K562 (cell line): ENCODE measurements at regions not wholly inside any gene's neighbourhood (a gene's known extent, or its start where the extent isn't known, plus 50 kb on each side); places are given as distances from the start of the nearest gene placed in this dataset.

Experiments used
- ATAC-seq: fragments of 200-7000 bp; cut with Tn5 transposase; 3 replicates; pipeline ENCODE4 v1.9.1; 2020; ENCODE audit warnings: moderate library complexity
- BruUV-seq: library from RNA; stranded (reverse); fragments of 400-500 nt; replicated peaks from 2 replicates; lab custom pipeline; 2021; lab: Mats Ljungman, UMichigan
- CTCF ChIA-PET: fragments of 300-600 bp; formaldehyde crosslinking; extraction: SDS; loops from one replicate; lab custom pipeline; 2021; ENCODE audit warnings: low intra/inter-chr PET ratio; lab: Yijun Ruan, JAX
- POLR2A ChIA-PET: fragments of 300-600, 350-650 bp; sonication (Branson Sonifier 250); formaldehyde crosslinking; extraction: SDS; loops from one replicate; lab custom pipeline; 2021; ENCODE audit warnings: antibody characterized with exemption, inconsistent platforms; lab: Yijun Ruan, JAX
- DNase-seq, 4 experiments: peaks; one replicate each; pipeline versions ENCODE4 v3.0.0 to v3.0.0-alpha.2; 2011 to 2018; ENCODE audit warnings: low spot score in 3 of 4, mixed read lengths in 3 of 4; ENCODE audit errors: extremely low read depth in 1 of 4
- FAIRE-seq: peaks from 2 replicates; lab custom pipeline; 2011; peaks lifted over from hg19 to GRCh38; lab: Jason Lieb, UNC
- H2AFZ ChIP-seq: 2 replicates; pipeline ENCODE4 v1.6.0; 2011; ENCODE audit warnings: low read depth, low read length, control low read depth, inconsistent platforms
- H3K27ac ChIP-seq: fragments of 200-600 bp; 3 replicates; pipeline ENCODE4 v1.8.0; 2011; ENCODE audit warnings: low read depth, mild to moderate bottlenecking, control low read depth, inconsistent platforms, low read length, moderate library complexity, mixed read lengths; ENCODE audit errors: extremely low read depth
- H3K27me3 ChIP-seq, 2 experiments: fragments of 300-600 bp in 1 of 2; 2 replicates in 1 of 2; 3 replicates in 1 of 2; pipeline versions ENCODE4 v1.6.0 to v1.8.0; 2011; ENCODE audit warnings: inconsistent platforms in 2 of 2, low read length in 2 of 2, mild to moderate bottlenecking in 1 of 2, mixed read lengths in 1 of 2, moderate library complexity in 1 of 2; ENCODE audit not compliant: control insufficient read depth in 2 of 2, insufficient read depth in 2 of 2
- H3K36me3 ChIP-seq: fragments of 300-600 bp; 3 replicates; pipeline ENCODE4 v1.8.0; 2011; ENCODE audit warnings: mild to moderate bottlenecking, low read length, inconsistent platforms; ENCODE audit not compliant: control insufficient read depth, insufficient read depth
- H3K4me1 ChIP-seq, 2 experiments: fragments of 200-600 bp in 1 of 2; replicated peaks in 1 of 2; 2 replicates in 1 of 2; 3 replicates in 1 of 2; pipeline versions ENCODE4 v1.5.1 to v1.8.0; 2011; ENCODE audit warnings: inconsistent platforms in 2 of 2, low read length in 2 of 2, mild to moderate bottlenecking in 1 of 2, mixed read lengths in 1 of 2, moderate library complexity in 1 of 2; ENCODE audit not compliant: control insufficient read depth in 2 of 2, insufficient read depth in 2 of 2
- H3K4me2 ChIP-seq: 2 replicates; pipeline ENCODE4 v1.6.1; 2011; ENCODE audit warnings: low read length, control low read depth, inconsistent platforms, mixed read lengths; ENCODE audit not compliant: insufficient read depth
- H3K4me3 ChIP-seq: fragments of 200-600 bp; sonication (generic), shearing (Covaris generic); 2 replicates; pipeline ENCODE4 v1.5.1; 2016; ENCODE audit warnings: control low read depth, inconsistent platforms
- H3K79me2 ChIP-seq: fragments of 200-600 bp; 3 replicates; pipeline ENCODE4 v1.8.0; 2011; ENCODE audit warnings: low read length, inconsistent platforms; ENCODE audit not compliant: control insufficient read depth, insufficient read depth
- H3K9ac ChIP-seq, 2 experiments: 2 replicates each; pipeline versions ENCODE4 v1.6.0 to v1.6.1; 2011; ENCODE audit warnings: low read depth in 2 of 2, low read length in 2 of 2, control low read depth in 1 of 2, inconsistent platforms in 1 of 2, mild to moderate bottlenecking in 1 of 2, mixed read lengths in 1 of 2; ENCODE audit not compliant: insufficient read depth in 1 of 2
- H3K9me1 ChIP-seq: one replicate; pipeline ENCODE4 v1.6.0; 2011; ENCODE audit warnings: inconsistent platforms, mild to moderate bottlenecking, low read length, moderate library complexity; ENCODE audit not compliant: control insufficient read depth, insufficient read depth
- H3K9me3 ChIP-seq: replicated peaks from 2 replicates; pipeline ENCODE4 v1.5.1; 2011; ENCODE audit warnings: low read depth, low read length, inconsistent platforms; ENCODE audit not compliant: control insufficient read depth, insufficient read depth
- H4K20me1 ChIP-seq: replicated peaks from 2 replicates; pipeline ENCODE4 v1.6.1; 2011; ENCODE audit warnings: low read length, inconsistent platforms, mixed read lengths; ENCODE audit not compliant: control insufficient read depth, insufficient read depth
- ARID1B ChIP-seq: fragments of 450-650 bp; IDR thresholded peaks from 2 replicates; pipeline ENCODE4 v1.6.1; 2016; ENCODE audit warnings: antibody characterized with exemption, mild to moderate bottlenecking, inconsistent platforms
- BRF1 ChIP-seq: IDR thresholded peaks from 3 replicates; pipeline ENCODE4 v1.6.1; 2011; ENCODE audit warnings: borderline replicate concordance, mild to moderate bottlenecking; ENCODE audit not compliant: insufficient read length; ENCODE audit errors: extremely low read depth
- CEBPB ChIP-seq: fragments of 450-650 bp; IDR thresholded peaks from 2 replicates; pipeline ENCODE4 v1.6.1; 2016; ENCODE audit warnings: missing genetic modification characterization, missing compliant biosample characterization
- FIP1L1 ChIP-seq: fragments of 200-400 bp; formaldehyde crosslinking; IDR thresholded peaks from 2 replicates; pipeline ENCODE4 v1.6.1; 2018; ENCODE audit warnings: mild to moderate bottlenecking, low read depth, low read length; ENCODE audit not compliant: poor library complexity, severe bottlenecking
- HDAC6 ChIP-seq: IDR thresholded peaks from 2 replicates; pipeline ENCODE4 v1.6.1; 2012; ENCODE audit warnings: low read depth, mild to moderate bottlenecking, control low read depth, inconsistent platforms, low read length, moderate library complexity
- ID3 ChIP-seq, 2 experiments: fragments of 250-450 bp in 1 of 2; fragments of 450-650 bp in 1 of 2; sonication (Bioruptor Pico) in 1 of 2; IDR thresholded peaks; 2 replicates each; pipeline versions ENCODE4 v1.6.1 to v1.8.0; 2016 to 2021; ENCODE audit warnings: mild to moderate bottlenecking in 2 of 2, moderate library complexity in 2 of 2, missing compliant biosample characterization in 1 of 2, missing genetic modification characterization in 1 of 2
- L3MBTL2 ChIP-seq: fragments of 450-650 bp; IDR thresholded peaks from 2 replicates; pipeline ENCODE4 v1.6.1; 2016; ENCODE audit warnings: mild to moderate bottlenecking, moderate library complexity
- LCOR ChIP-seq: sonication (generic); formaldehyde crosslinking; IDR thresholded peaks from 2 replicates; pipeline ENCODE4 v1.8.0; 2022; ENCODE audit warnings: mild to moderate bottlenecking, missing genetic modification reagents
- MTF1 ChIP-seq: fragments of 250-450 bp; sonication (Bioruptor Pico); IDR thresholded peaks from 2 replicates; pipeline ENCODE4 v1.9.0; 2021; ENCODE audit warnings: moderate library complexity, mild to moderate bottlenecking, inconsistent platforms, borderline replicate concordance
- SAFB2 ChIP-seq: fragments of 200-400 bp; formaldehyde crosslinking; IDR thresholded peaks from 2 replicates; pipeline ENCODE4 v1.6.1; 2018; ENCODE audit warnings: borderline replicate concordance, low read length, low read depth, moderate library complexity; ENCODE audit not compliant: severe bottlenecking
- SMC3 ChIP-seq: conservative IDR thresholded peaks from 2 replicates; pipeline ENCODE4 v1.6.1; 2011; ENCODE audit warnings: low read depth, low read length, improper control_type of control experiment; ENCODE audit not compliant: insufficient read depth
- SNIP1 ChIP-seq: fragments of 450-650 bp; IDR thresholded peaks from 2 replicates; pipeline ENCODE4 v1.7.1; 2017; ENCODE audit warnings: low read depth, mild to moderate bottlenecking
- SRSF9 ChIP-seq: fragments of 200-400 bp; formaldehyde crosslinking; IDR thresholded peaks from 2 replicates; pipeline ENCODE4 v1.6.1; 2017; ENCODE audit warnings: low read depth, low read length, borderline replicate concordance
- TAF9B ChIP-seq: fragments of 450-650 bp; IDR thresholded peaks from 2 replicates; pipeline ENCODE4 v1.6.1; 2018; ENCODE audit warnings: mild to moderate bottlenecking; ENCODE audit not compliant: partially characterized antibody
- TOE1 ChIP-seq, 2 experiments: fragments of 450-650 bp in 1 of 2; sonication (generic) in 1 of 2; formaldehyde crosslinking in 1 of 2; IDR thresholded peaks; 2 replicates each; pipeline versions ENCODE4 v1.7.1 to v1.8.0; 2016 to 2022; ENCODE audit warnings: borderline replicate concordance in 2 of 2, mild to moderate bottlenecking in 2 of 2, antibody characterized with exemption in 1 of 2, inconsistent platforms in 1 of 2, low read depth in 1 of 2, missing genetic modification reagents in 1 of 2, moderate library complexity in 1 of 2
- U2AF2 ChIP-seq: fragments of 200-400 bp; formaldehyde crosslinking; optimal IDR thresholded peaks from 2 replicates; pipeline ENCODE3; 2017; ENCODE audit warnings: low read depth, mild to moderate bottlenecking, low read length
- YBX1 ChIP-seq: fragments of 450-650 bp; IDR thresholded peaks from 2 replicates; pipeline ENCODE4 v1.7.1; 2016; ENCODE audit warnings: mild to moderate bottlenecking
- ZNF354B ChIP-seq: fragments of 250-450 bp; sonication (Bioruptor Pico); IDR thresholded peaks from 2 replicates; pipeline ENCODE4 v1.4.0; 2020
- WGBS: fragments of 100-300 bp; shearing (Covaris generic); methylation state at CpG from one replicate; pipeline ENCODE4 v1.1.6; 2016; ENCODE audit warnings: low coverage, mixed read lengths; ENCODE audit not compliant: insufficient coverage; ENCODE audit errors: missing lambda C conversion rate; 5-methylcytosine and 5-hydroxymethylcytosine counted together
- in situ Hi-C: fragments of 300-500 bp; cut with MboI; formaldehyde crosslinking; loops from 4 replicates; pipeline ENCODE4 v1.15.0; 2018; ENCODE audit warnings: inconsistent platforms, mixed read lengths
- intact Hi-C: fragments of 100-400 bp; cut with micrococcal nuclease; formaldehyde crosslinking; loops from 2 replicates; pipeline ENCODE4 v1.14.2; 2022
- TF ChIP-seq, protein P1 (sequence below), 2 experiments: IDR thresholded peaks; 2 replicates each; pipeline ENCODE4 v1.6.1; 2011; ENCODE audit warnings: borderline replicate concordance in 1 of 2, control low read depth in 1 of 2, low read depth in 1 of 2, low read length in 1 of 2, mild to moderate bottlenecking in 1 of 2, mixed read lengths in 1 of 2, moderate library complexity in 1 of 2; ENCODE audit not compliant: insufficient read depth in 1 of 2, insufficient read length in 1 of 2, poor library complexity in 1 of 2, severe bottlenecking in 1 of 2; ENCODE audit errors: extremely low read depth in 1 of 2

- no peak for TF ChIP-seq YBX1
- peak; percentile 47 for TF ChIP-seq SMC3
- TF ChIP-seq SAFB2, result no peak
- no peak for TF ChIP-seq L3MBTL2
- TF ChIP-seq LCOR (CRISPR knock-in tag), result no peak
- TF ChIP-seq BRF1, result no peak
- TF ChIP-seq TAF9B, result no peak
- no peak for TF ChIP-seq TOE1 (IDR thresholded peaks at IDR 0.05; ENCODE audit: borderline replicate concordance)
- no peak for TF ChIP-seq TOE1 (CRISPR knock-in tag; IDR thresholded peaks at IDR 0.05; ENCODE audit: borderline replicate concordance, low read depth)
- TF ChIP-seq, all 486 proteins: peak for 6
Observed at GRCh38 chr15:39125904-39126303, 455.0 kb upstream of the THBS1 start (continued).

- DNase-seq (peak in 3 of 4 experiments; percentile 6 to 14 (median 9)), ATAC-seq (peak; percentile 49; the same call in 1 of the 3 replicates), FAIRE-seq (no peak)
- no peak overlapping the region for H3K4me3 ChIP-seq
- H4K20me1 ChIP-seq, result no peaks in the 10 kb centered on the region
- H3K27ac ChIP-seq, result peak overlapping the region; percentile 29
- peaks cover 8 to 10% of the 10 kb centered on the region in 2 experiments; a peak in 4 of 5 replicates for H3K27me3 ChIP-seq
- H3K4me1 ChIP-seq, result peaks cover 0 to 17% of the 10 kb centered on the region in 2 experiments; a peak in 3 of 5 replicates
- ChIA-PET POLR2A (interaction anchor here (0.6 kb wide), 1 partner anchor 32 kb away, joined by 3 read pairs; no protein-coding TSS in a partner anchor), CTCF (no interaction called here)
- intact Hi-C loops (loop anchor here (2.0 to 5.0 kb wide), 2 partner anchors 46 to 455 kb away; partner anchors contain the start of gene THBS1), in situ Hi-C loops (no loop called here)
- no TSS peak for BruUV-seq
- no peaks in the 10 kb centered on the region for H3K9me1 ChIP-seq
- no peaks in the 10 kb centered on the region for H3K79me2 ChIP-seq
- peak overlapping the region; percentile 73 for H2AFZ ChIP-seq
- H3K9ac ChIP-seq, result peak overlapping the region in 1 of 2 experiments; percentile 2; a peak in 1 of 4 replicates
- H3K4me2 ChIP-seq, result no peak overlapping the region
- 29% methylated on average over 2 of the region's 2 CpGs for WGBS
- H3K9me3 ChIP-seq, result no peaks in the 10 kb centered on the region
- H3K36me3 ChIP-seq, result no peaks in the 10 kb centered on the region
- TF ChIP-seq FIP1L1 (no peak), ID3 (CRISPR knock-in tag; IDR thresholded peaks at IDR 0.05) (no peak), ID3 (tag; IDR thresholded peaks at IDR 0.05) (no peak), CEBPB (tag) (no peak), ZNF354B (CRISPR knock-in tag) (no peak), HDAC6 (no peak), MTF1 (CRISPR knock-in tag) (no peak), SNIP1 (no peak), U2AF2 (no peak), SRSF9 (no peak), ARID1B (no peak)
- TF ChIP-seq, protein P1, sequence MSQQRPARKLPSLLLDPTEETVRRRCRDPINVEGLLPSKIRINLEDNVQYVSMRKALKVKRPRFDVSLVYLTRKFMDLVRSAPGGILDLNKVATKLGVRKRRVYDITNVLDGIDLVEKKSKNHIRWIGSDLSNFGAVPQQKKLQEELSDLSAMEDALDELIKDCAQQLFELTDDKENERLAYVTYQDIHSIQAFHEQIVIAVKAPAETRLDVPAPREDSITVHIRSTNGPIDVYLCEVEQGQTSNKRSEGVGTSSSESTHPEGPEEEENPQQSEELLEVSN (IDR thresholded peaks at IDR 0.05; ENCODE audit: borderline replicate concordance in 1 of 2, extremely low read depth in 1 of 2, insufficient read depth in 1 of 2, insufficient read length in 1 of 2, low read depth in 1 of 2, low read length in 1 of 2, poor library complexity in 1 of 2, severe bottlenecking in 1 of 2), result no peak
Observed at GRCh38 chr15:39127151-39127790, 453.6 kb upstream of the THBS1 start.
